Bronchial epithelial cell (primary cell): ENCODE measurements at regions not wholly inside any gene's neighbourhood (a gene's known extent, or its start where the extent isn't known, plus 50 kb on each side); places are given as distances from the start of the nearest gene placed in this dataset.

Experiments
- DNase-seq: peaks from one replicate; pipeline ENCODE4 v3.0.0-alpha.2; 2010; ENCODE audit warnings: low read depth
- FAIRE-seq: peaks from 2 replicates; lab custom pipeline; 2011; peaks lifted over from hg19 to GRCh38; lab: Jason Lieb, UNC
- H3K27me3 ChIP-seq: 2 replicates; pipeline ENCODE4 v1.5.1; 2011; ENCODE audit warnings: low read length; ENCODE audit not compliant: control insufficient read depth, insufficient read depth
- H3K36me3 ChIP-seq: 2 replicates; pipeline ENCODE4 v1.5.1; 2011; ENCODE audit warnings: low read length; ENCODE audit not compliant: control insufficient read depth, insufficient read depth
- H3K4me3 ChIP-seq: 2 replicates; pipeline ENCODE4 v1.5.1; 2011; ENCODE audit warnings: mild to moderate bottlenecking, low read depth, low read length, control low read depth
- CTCF ChIP-seq: IDR thresholded peaks from 2 replicates; pipeline ENCODE4 v1.5.1; 2011; ENCODE audit warnings: mild to moderate bottlenecking, moderate library complexity, low read length, control low read depth, inconsistent platforms; ENCODE audit not compliant: insufficient read depth, severe bottlenecking

- no peak for FAIRE-seq
- DNase-seq: no peak
- no peaks in the 10 kb centered on the region for H3K27me3 ChIP-seq
- H3K36me3 ChIP-seq: no peaks in the 10 kb centered on the region
- TF ChIP-seq CTCF: no peak
- H3K4me3 ChIP-seq: no peak overlapping the region
Observed at GRCh38 chr1:10848109-10848684, 51.8 kb upstream of the CASZ1 start.

GRCh38 chr1:10850026-10850425 lies 53.6 kb upstream of the CASZ1 start:
- no peaks in the 10 kb centered on the region for H3K36me3 ChIP-seq
- H3K27me3 ChIP-seq: no peaks in the 10 kb centered on the region
- no peak overlapping the region for H3K4me3 ChIP-seq
- no peak for DNase-seq
- FAIRE-seq: no peak
- no peak for TF ChIP-seq CTCF

GRCh38 chr1:10851024-10852013 lies 54.9 kb upstream of the CASZ1 start:
- TF ChIP-seq CTCF: no peak
- H3K27me3 ChIP-seq: no peaks in the 10 kb centered on the region
- DNase-seq (no peak), FAIRE-seq (no peak)
- no peak overlapping the region for H3K4me3 ChIP-seq
- H3K36me3 ChIP-seq: no peaks in the 10 kb centered on the region

- no peak for DNase-seq
- no peaks in the 10 kb centered on the region for H3K36me3 ChIP-seq
- TF ChIP-seq CTCF: no peak
- no peaks in the 10 kb centered on the region for H3K27me3 ChIP-seq
- FAIRE-seq: no peak
- H3K4me3 ChIP-seq: no peak overlapping the region
Observed at GRCh38 chr1:10852018-10852417, 55.6 kb upstream of the CASZ1 start.

GRCh38 chr1:10852486-10852885 lies 56.0 kb upstream of the CASZ1 start:
- H3K4me3 ChIP-seq: no peak overlapping the region
- DNase-seq: peak; percentile 39
- no peaks in the 10 kb centered on the region for H3K36me3 ChIP-seq
- no peak for TF ChIP-seq CTCF
- peak; percentile 88 for FAIRE-seq
- H3K27me3 ChIP-seq: no peaks in the 10 kb centered on the region
